CD4-positive, alpha-beta T cell treated with Interleukin-6 at 100 ng/mL for 8 hours (primary cell): ENCODE measurements at regions not wholly inside any gene's neighbourhood (a gene's known extent, or its start where the extent isn't known, plus 50 kb on each side); places are given as distances from the start of the nearest gene placed in this dataset.
A peak's percentile ranks its signal among the peaks of the same experiment; 100 is the strongest.
"Not testable (repeated sequence)": the region's sequence is repeated elsewhere in the genome, so short reads cannot be mapped to it uniquely, and the experiment has no call there.

ENCODE experiments used
- DNase-seq: peaks from one replicate; pipeline ENCODE4 v3.0.0-alpha.2; 2020; ENCODE audit warnings: mixed read lengths, low spot score

- DNase-seq = no peak
Measured at GRCh38 chr15:31433091-31433490, 106.5 kb downstream of the KLF13 start.

- no peak for DNase-seq
Measured at GRCh38 chr15:31433574-31433973, 106.9 kb downstream of the KLF13 start.

DNA sequence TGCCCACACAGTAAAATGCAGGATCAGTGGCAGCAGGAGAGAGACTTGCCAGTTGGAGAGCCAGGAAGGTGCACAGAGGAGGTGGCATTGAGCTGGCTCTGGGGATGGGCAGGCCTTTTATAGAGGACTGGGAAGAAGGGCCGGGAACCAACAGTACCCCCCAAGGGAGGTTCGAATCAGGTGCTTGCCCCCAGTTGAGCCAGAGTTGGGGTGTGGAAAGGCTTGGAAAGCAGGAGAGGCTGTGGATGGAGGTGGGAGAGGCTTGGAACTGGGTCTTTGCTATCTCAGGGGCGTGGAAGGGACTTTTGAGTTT is 107.6 kb downstream of the KLF13 start:
- no peak for DNase-seq

- peak; percentile 87 for DNase-seq
Measured at GRCh38 chr15:31434588-31435260, 108.1 kb downstream of the KLF13 start.

DNA sequence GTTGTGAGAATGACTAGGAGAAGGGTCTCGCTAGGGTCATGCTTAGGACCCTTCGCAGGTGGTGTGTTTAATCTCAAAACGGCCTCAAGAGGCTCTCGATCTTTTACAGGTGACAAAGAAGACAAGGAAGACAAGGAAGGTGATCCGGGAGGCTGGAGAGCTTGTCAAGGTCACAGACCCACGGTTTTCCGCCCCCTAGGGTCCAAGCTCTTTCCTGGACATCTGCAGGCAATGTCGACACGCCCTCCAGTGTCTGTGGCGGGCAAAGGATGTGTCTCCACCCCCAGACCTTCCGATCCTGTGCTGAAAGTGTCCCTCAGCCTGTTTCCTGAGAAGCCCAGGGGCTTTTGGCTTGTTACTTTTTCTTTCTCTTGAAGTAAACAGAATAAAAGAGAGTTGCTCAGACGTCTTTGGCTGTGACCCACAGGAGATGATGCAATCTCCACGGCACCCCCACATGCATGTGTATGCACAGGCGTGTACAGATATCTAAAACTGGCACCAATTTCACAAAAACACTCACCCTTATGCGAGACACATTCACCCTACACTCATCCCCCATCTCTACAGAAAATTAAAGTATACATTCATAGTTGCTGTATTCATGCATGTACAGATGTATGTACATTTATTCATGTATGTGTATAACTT is 108.8 kb downstream of the KLF13 start:
- DNase-seq = peak; percentile 88

DNA sequence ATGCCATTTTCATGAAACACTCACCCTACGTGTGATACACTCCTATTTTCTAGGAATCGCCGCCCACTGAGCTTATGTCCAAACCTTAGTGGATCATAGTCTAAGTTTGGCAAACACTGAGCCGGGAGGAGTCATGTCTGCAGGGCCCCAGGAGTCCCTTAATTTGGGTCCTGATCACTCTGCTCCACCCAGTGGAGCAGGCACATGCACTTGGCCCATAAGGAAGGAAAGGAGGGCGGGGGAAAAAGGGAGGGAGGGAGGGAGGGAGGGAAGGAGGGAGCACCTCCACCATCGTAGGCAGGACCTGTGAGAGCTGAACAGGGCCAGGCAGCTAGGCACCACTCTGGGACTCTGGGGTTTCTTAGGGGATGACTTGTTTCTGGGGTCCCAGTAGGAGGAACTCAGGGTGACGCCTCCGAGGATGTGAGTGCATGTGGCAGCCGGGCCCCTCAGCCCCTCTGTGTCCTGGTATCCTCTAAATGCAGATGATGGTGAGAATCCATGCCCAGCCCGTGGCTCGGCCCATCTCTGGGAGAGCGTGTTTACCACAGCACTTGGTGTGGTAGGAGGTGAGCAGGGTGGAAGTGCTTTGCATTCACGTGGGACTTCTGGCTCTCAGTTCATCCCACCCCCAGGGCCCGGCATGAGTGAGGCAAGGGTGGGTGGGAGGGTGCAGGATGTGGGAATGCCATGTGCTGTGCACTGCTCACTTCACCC is 109.4 kb downstream of the KLF13 start:
- no peak for DNase-seq

DNA sequence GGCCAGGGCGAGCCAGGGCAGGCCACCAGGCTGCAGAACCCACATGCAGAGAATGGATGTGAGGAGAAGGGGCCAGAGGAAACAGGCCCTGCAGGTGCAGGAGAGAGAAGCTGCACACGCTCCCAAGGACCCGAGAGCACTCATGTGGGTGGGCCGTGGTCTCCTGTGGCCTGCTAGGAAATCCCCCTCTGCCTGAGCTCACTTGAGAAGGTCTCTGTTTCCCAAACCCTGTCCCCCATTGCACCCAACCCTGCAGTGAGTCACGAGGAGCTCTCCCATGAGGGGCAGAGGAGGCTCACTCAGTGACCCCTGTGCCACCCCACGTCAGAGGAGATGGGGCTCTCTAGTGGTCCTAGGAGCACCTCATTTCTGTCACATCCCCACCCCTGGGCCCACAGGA is 111.1 kb downstream of the KLF13 start:
- no peak for DNase-seq

- DNase-seq = no peak
Measured at GRCh38 chr15:31438601-31439265, 112.1 kb downstream of the KLF13 start.

- DNase-seq = no peak
Measured at GRCh38 chr15:31439328-31439727, 112.7 kb downstream of the KLF13 start.

GRCh38 chr15:31440216-31440615 is 113.6 kb downstream of the KLF13 start:
- not testable (repeated sequence) for DNase-seq

GRCh38 chr15:31440754-31441311 is 114.2 kb downstream of the KLF13 start:
- peak; percentile 39 for DNase-seq

GRCh38 chr15:31442226-31442625 is 115.6 kb downstream of the KLF13 start:
- DNase-seq = no peak

- DNase-seq = no peak
Measured at GRCh38 chr15:31442699-31443111, 116.1 kb downstream of the KLF13 start.

GRCh38 chr15:31444844-31445243 is 118.2 kb downstream of the KLF13 start:
- DNase-seq = no peak

DNA sequence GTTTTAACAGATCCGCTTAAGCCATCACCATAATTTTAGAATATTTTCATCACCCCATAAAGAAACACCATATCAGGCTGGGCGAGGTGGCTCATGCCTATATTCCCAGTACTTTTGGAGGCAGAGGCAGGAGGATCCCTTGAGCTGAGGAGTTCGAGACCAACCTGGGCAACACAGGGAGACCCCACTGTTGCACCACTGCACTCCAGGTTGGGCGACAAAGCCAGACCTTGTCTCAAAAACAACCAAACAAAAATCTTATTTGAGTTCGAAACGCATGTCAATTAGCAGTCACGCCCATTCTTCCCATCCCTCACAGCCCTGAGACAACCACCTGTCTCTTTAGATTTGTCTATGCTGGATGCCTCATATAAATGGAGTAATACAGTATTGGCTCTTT is 119.9 kb downstream of the KLF13 start:
- DNase-seq = no peak

- no peak for DNase-seq
Measured at GRCh38 chr15:31447931-31448634, 121.4 kb downstream of the KLF13 start.

DNA sequence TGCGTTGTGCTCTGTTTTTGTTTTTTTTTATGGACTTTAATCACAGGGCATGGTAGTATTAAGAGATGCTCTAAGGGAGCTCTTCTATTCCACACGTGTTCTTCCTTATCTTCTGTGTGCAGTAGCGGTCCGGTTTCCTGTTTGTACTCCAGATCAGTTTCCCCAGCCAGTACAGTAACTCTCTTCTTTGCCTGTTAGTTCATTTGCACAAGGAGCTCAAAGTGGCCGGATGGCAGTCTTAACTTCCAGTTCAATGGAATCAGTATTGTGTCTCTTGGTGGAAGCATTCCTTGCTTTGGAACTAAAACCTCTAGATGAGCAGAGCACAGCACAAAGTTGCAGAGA is 122.0 kb downstream of the KLF13 start:
- no peak for DNase-seq

DNA sequence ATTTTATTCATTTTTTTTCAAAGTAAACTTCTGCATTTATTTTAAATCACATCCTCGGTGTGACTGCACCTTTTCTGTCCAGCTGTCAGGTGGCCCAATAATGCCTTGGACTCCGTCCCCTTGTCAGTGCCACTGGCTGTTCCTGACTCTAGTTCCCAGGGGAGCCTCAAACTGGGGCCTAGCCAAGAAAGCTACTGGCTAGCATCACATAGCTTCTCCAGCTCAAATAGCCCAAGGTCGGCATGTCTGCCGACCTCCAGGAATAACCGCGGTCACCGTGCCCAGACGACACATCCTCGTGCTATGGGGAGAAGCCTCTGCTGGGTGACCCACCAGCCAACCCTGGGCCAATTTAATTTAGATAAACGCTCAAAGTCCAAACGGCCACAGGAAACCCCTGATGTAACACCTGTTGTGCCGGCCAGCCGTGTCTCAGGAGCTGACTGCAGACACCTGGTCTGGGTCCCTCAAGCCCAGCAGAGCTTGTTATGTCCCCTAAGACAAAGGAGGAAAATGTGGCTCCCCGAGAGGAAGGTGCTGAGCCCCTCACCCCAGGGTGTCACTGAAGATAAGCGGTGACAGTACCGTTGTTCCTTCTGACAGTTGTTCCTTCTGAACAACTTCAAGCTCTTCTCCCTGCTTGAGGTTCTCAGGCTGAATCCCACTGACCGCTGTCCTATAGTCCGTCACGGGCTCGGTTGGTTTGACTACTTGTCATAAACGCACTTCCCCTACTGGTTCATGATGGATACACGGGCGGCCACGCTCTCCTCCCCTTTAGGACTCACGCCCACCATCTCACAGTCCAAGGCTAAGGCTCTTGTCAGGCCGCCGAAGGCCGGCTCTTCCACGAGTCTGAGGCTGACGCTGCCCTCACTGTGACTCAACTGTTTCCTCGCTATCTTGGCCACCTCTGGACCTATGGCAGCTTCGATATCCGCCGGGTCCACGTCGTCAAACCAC is 126.2 kb downstream of the KLF13 start:
- no peak for DNase-seq

GRCh38 chr15:31453558-31454318 is 127.1 kb downstream of the KLF13 start:
- no peak for DNase-seq

DNA sequence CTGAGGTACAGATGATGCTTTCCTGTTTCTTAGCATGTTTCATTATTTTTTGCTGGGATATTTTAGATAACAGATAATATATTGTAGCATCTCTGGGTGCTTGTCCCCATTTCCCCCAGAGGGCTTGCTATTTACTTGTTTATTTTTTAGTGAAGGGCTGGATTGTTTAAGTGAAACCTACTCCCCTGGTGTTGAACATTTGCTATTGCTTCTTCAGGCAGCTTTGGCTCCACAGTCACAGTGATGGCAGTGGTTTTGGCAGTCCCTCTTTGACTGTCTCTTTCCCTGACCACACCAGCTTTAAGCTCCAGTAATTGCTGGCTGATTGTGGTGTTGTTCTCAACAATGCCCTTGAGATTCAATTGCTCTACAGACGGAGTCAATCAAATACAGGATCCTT is 128.9 kb downstream of the KLF13 start:
- DNase-seq = no peak
